ENCODE measurements at regions not wholly inside any gene's neighbourhood (a gene's known extent, or its start where the extent isn't known, plus 50 kb on each side); places are given as distances from the start of the nearest gene placed in this dataset.
"Not testable (repeated sequence)": the region's sequence is repeated elsewhere in the genome, so short reads cannot be mapped to it uniquely, and the experiment has no call there.

DNA sequence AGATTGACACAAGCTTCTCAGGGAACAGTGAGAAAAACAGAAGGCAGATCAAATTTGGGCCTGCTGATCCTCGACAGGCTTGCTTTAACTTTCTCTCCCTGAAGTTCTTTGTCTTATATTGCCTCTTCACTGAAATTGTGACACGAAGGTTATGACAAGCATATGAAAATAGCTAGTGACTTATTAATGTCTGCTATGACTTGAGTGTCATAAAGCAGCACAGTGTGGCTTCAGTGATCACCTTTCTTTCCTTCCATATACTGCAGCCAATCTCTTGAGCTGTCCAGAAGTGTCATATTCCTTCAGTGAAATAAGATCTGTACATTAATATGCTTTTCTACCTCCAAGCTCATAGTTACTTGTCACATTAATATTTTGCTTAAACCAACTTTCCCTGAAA, 870.2 kb downstream of the C4orf33 start:
- FAIRE-seq (no peak), DNase-seq (ENCODE audit: low spot score in 2 of 2) (no peak)

- FAIRE-seq: no peak
- no peak for DNase-seq (ENCODE audit: low spot score in 2 of 2)
These were observed 872.4 kb downstream of the C4orf33 start for GRCh38 chr4:129968366-129968765.

DNA sequence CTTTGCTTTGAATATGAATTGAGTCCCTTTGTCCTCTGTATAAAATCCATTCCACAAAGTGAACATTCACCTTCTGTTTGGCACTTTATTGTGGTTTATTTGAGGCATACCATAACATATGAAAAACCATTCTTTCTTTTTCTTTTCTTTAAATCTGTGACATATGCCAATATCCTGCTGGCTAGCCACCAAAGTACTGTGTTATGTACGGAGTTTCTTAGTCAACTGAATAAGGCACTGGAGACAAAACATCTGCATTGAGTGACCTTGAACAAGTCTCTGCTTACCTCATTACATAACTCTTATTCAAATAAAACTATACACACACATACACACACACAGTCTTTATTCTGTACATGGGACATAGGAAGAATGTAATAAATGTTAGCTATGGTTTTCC, 872.8 kb downstream of the C4orf33 start:
- FAIRE-seq: no peak
- no peak for DNase-seq (ENCODE audit: low spot score in 2 of 2)

DNA sequence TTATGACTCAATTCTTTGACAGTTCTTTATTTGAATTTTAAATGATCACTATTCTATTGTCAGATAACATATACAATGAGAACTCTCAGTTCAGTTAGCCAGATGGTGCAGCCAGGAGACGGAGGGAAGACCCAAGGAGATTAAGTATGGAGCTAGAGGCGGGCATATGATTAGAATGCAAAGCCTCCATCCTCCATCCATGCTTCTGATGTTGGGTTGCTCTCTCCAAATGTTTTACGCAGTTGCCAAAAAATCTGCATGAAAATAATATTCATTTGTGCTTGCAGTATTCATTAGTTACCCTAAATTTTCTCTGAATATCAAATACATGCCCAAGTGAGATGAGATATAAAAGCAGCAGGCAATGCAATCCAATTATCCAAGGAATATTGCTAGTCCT, 874.8 kb downstream of the C4orf33 start:
- FAIRE-seq (no peak), DNase-seq (ENCODE audit: low spot score in 2 of 2) (no peak)

GRCh38 chr4:129971419-129971818, 875.5 kb downstream of the C4orf33 start:
- no peak for DNase-seq (ENCODE audit: low spot score in 2 of 2)
- no peak for FAIRE-seq

DNA sequence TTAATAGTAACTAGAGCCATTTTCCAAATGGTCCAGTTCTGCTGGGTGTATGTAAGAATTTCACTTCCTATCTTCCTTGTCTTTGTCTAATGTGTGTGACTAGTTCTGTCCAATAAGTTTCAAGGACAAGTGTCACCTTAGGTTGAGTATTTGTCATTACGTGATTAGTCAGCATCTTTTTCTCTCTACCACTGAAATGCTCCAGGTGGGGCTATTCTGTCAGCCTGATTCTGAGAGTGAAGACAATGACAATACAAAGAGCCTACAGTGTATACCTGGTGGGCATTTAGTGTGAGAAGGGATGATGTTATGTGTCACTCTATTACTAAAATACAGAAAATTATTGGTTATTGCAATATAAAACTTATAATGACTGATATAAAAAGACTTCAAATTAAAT, 876.3 kb downstream of the C4orf33 start:
- DNase-seq (ENCODE audit: low spot score in 2 of 2): no peak
- FAIRE-seq: no peak

DNA sequence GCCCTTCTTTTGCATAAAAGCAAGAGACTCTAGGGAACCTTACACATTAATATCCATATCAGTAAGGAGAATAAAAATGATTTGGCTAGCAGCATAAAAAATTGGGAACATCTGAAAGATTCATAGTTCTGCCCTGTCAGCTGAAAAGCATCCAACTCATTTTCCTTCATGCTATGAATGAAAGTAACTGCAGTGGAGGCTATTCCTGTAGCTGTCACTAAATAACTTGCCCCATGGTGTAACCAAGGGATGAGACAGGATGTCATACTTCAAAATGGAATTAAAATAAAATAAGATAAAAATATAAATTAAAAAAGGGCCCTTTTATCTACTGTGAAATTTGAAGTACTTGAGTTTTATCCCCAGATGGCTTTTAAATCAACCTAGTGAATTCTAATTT, 878.8 kb downstream of the C4orf33 start:
- FAIRE-seq: no peak
- no peak for DNase-seq (ENCODE audit: low spot score in 2 of 2)

DNA sequence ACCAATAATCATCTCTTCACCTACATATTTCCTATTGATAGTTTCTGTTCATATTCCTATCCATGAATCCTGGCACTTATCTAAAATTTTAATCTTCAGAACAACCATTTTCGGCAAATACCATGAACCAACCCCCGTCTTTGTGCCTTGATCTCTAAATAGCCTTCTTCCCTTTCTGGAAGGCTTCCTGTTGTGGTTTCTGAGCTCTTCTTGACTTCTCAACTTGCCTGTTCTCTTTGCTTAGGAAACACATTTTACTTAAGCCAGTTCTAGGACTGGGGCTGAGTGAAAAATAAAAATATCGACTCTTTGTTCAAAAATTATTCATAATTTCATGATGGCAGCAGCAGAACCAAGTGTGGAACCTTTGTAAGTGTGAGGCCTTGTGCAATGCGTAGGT, 882.4 kb downstream of the C4orf33 start:
- no peak for FAIRE-seq
- DNase-seq (ENCODE audit: low spot score in 2 of 2): no peak

DNA sequence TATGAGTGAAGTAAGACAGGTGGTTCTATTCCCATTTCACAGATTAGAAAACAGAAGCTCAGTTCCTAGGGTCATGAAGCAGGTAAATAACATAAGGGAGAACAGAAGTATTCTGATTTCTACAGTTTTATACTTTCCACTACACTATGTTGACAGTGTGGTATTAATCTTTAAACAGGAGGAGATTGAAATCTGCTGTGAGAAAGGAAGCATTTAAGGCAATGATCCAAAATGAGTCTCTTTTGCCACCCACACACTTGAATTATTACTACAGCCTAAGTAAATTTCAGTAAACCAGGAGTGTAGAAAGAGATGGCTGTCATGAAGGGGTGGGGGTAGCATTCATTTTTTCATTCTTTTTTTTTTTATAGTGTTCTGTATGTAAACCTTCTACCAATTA, 893.0 kb downstream of the C4orf33 start:
- DNase-seq (ENCODE audit: low spot score in 2 of 2): no peak
- FAIRE-seq: no peak

- DNase-seq (ENCODE audit: low spot score in 2 of 2) (no peak), FAIRE-seq (no peak)
These were observed 898.8 kb downstream of the C4orf33 start for GRCh38 chr4:129994715-129995114.

DNA sequence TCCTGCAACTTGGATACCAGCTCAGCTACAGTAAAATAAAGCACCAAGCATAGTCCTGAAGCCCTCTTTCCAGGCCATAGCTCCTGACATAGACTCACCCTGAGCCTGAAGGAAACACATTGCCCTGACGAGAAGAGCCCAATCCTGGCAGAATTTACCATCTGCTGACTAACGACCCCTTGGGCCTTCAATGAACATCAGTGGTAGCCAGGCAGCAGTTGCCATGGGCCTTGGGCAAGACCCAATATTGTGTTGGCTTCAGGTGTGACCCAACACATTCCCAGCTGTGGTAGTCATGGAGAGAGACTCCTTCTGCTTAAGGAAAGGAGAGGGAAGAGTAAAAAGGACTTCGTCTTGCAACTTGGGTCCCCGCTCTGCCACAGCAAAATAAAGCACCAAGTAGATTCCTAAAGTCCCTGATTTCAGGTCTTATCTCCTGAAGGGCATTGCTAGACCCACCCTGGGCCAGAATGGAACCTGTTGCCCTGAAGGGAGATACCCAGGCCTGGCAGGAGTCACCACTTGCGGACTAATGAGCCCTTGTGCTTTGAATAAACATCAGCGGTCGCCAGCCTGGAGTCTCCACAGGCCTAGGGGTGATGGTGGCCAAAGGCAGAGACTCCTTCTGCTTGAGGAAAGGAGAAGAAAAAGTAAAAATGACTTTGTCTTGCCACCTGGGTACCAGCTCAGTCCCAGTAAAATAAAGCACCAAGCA, 902.6 kb downstream of the C4orf33 start:
- no peak for FAIRE-seq
- no peak for DNase-seq (ENCODE audit: low spot score in 2 of 2)

DNA sequence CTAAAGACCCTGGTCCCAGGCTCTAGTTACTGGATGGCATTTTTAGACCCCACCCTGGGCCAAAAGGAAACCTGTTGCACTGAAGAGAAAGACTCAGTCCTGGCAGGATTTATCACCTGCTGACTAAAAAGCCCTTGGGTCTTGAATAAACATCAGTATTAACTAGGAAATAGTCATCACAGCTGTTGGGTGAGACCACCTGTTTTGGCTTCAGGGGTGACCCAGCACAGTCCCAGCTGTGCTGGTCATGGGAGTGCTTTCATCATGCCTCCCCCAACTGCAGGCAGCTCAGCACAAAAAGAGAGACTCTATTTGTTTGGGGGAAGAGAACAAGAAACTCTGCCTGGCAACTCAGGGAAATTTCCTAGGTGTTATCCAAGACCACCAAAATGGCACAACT, 903.2 kb downstream of the C4orf33 start:
- no peak for DNase-seq (ENCODE audit: low spot score in 2 of 2)
- FAIRE-seq: no peak

- FAIRE-seq: no peak
- no peak for DNase-seq (ENCODE audit: low spot score in 2 of 2)
These were observed 912.5 kb downstream of the C4orf33 start for GRCh38 chr4:130008461-130008860.

DNA sequence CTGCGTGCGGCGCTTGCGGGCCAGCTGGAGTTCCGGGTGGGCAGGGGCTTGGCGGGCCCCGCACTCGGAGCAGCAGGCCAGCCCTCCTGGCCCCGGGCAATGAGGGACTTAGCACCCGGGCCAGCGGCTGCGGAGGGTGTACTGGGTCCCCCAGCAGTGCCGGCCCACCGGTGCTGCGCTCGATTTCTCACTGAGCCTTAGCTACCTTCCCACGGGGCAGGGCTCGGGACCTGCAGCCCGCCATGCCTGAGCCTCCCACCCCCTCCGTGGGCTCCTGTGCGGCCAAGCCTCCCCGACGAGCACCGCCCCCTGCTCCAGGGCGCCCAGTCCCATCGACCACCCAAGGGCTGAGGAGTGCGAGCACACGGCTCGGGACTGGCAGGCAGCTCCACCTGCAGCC, 916.9 kb downstream of the C4orf33 start:
- not testable (repeated sequence) for DNase-seq (ENCODE audit: low spot score in 2 of 2); FAIRE-seq

DNA sequence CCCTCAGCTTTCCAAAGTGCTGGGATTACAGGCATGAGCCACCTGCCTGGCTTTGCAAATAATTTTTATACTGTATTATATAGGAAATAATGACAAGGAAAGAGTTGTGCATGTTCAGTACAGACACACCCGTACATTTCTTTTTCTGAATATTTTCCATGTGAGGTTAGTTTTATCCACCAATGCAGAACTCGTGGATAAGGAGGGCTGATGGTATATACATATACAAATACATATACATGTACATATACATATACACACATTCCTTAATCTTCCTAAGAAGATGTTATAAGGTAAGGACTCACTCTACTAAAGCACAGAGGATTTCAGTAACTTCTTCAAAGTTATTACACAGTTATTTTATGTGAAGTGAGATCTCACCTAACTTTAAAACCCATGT, 925.8 kb downstream of the C4orf33 start:
- no peak for DNase-seq (ENCODE audit: low spot score in 2 of 2)
- FAIRE-seq: no peak

DNA sequence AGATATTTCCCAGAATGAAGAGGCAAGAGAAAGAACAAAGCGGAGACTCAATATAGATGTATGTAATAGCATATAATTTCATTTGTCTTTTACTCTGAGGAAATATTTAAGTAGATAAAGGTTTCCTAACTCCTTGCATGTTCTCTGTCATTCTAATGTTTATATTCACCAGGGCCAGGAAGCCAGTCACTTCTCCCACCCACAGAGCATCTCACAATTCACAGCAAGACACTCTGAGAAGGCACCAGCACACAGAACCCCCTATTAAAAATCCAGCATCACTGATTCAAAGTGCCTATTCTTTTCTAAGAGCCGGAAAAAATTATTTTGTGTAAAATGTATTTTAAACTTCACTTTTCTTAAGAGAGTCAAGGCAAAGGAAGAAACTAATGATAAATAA, 927.1 kb downstream of the C4orf33 start:
- DNase-seq (ENCODE audit: low spot score in 2 of 2): no peak
- no peak for FAIRE-seq

- DNase-seq (ENCODE audit: low spot score in 2 of 2) (no peak), FAIRE-seq (peak; percentile 6)
These were observed 929.7 kb downstream of the C4orf33 start for GRCh38 chr4:130025701-130026100.

DNA sequence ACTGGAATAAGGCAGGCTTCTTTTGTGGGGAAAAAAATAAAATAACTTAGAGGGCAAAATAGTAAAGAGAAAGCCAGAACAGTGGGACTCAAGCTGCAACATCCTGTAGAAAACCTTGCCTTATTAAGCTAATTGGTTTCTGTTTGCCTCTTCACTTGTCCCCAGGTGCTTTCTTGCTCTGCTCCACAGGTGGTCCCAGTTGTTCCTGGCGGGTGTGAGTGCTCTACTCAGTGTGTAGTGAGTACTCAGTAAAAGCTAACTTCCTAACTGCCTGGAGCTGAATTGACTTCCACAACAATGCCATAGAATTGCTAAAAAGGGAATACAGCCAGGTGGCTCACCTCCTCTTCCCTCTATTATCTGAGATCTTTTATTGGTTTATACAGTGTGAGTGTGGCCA, 930.2 kb downstream of the C4orf33 start:
- no peak for DNase-seq (ENCODE audit: low spot score in 2 of 2)
- no peak for FAIRE-seq

DNA sequence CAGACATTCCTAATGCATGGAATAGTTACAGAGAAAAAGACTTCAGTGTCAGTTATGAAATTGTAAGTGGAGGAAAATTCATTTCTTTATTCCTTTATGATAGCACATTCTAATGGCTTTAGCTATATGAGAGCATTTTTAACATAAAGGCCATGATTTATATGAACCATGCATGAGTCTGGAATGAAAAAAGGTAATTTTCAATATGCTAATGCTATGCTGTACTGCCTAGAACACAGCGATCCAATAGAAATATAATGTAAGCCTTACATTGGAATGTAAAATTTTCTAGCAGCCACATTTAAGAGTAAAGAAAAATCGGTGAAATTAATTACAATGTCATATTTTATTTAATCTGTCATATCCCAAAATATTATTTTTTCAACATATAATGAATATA, 932.0 kb downstream of the C4orf33 start:
- no peak for FAIRE-seq

DNA sequence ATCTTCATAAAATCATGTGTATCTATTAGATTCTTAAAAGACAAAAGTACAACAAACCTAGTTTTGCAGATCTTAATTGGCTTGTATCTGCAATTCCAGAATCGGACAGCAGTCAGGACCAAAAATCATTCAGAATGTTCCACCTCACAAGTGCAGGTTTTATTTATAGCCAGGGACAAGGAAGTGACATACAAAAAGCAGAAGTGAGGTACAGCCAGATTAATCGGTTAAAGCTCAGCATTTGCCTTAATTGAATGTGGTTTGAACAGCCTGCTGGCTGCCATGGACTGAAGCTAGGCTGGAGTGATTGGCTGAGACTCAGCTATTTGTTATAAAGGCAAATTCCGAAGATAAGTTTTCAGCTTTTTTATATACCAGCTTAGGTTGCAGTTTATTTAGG, 932.6 kb downstream of the C4orf33 start:
- DNase-seq (ENCODE audit: low spot score in 2 of 2) (no peak), FAIRE-seq (no peak)

More for the DNA sequence above, 932.0 kb downstream of the C4orf33 start:
- DNase-seq (ENCODE audit: low spot score in 2 of 2): no peak

DNA sequence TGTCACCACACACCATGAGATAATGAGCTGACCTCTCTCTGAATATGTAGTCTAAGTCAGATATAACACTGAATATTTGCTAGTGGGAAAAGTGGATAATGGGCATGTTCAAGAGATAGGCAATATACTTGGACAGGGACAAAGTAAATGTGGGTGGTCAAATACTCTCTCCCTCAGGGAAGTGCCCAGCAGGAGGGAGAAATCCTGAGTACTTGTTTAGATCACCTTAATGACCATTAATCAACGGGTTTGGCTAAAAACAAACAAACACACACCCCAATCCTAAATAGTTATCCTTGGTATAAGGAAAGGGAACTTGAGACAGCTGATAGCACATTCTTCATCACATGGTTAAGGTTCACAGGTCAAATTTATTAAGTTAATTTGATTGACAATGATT, 933.5 kb downstream of the C4orf33 start:
- no peak for DNase-seq (ENCODE audit: low spot score in 2 of 2)
- FAIRE-seq: no peak

GRCh38 chr4:130031858-130032257, 935.9 kb downstream of the C4orf33 start:
- no peak for FAIRE-seq
- no peak for DNase-seq (ENCODE audit: low spot score in 2 of 2)

DNA sequence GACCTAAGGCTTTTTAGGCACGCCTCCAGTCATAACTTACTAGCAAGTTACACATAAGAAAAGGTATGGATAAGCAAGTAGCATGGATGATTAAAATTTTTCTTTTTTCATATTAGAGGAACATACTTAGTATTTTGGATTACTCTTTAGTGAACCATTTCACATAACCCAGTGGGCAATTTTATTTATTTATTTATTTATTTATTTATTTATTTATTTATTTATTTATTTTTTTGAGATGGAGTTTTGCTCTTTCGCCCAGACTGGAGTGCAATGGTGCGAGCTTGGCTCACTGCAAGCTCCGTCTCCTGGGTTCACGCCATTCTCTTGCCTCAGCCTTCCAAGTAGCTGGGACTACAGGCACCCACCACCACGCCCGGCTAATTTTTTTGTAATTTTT, 937.7 kb downstream of the C4orf33 start:
- FAIRE-seq: not testable (repeated sequence)

More for the DNA sequence above, 937.7 kb downstream of the C4orf33 start:
- not testable (repeated sequence) for DNase-seq (ENCODE audit: low spot score in 2 of 2)
